ENCODE measurements at regions not wholly inside any gene's neighbourhood (a gene's known extent, or its start where the extent isn't known, plus 50 kb on each side); places are given as distances from the start of the nearest gene placed in this dataset.

GRCh38 chr3:111352585-111352984, 189.4 kb upstream of the CD96 start:
- DNase-seq (ENCODE audit: low read depth) = no peak

GRCh38 chr3:111359261-111360030, 182.6 kb upstream of the CD96 start:
- DNase-seq (ENCODE audit: low read depth) = no peak

GRCh38 chr3:111362381-111363009, 179.5 kb upstream of the CD96 start:
- no peak for DNase-seq (ENCODE audit: low read depth)

GRCh38 chr3:111366515-111366914, 175.5 kb upstream of the CD96 start:
- no peak for DNase-seq (ENCODE audit: low read depth)

GRCh38 chr3:111368056-111368455, 173.9 kb upstream of the CD96 start:
- no peak for DNase-seq (ENCODE audit: low read depth)

- DNase-seq (ENCODE audit: low read depth) = no peak
Observed at GRCh38 chr3:111369958-111370357, 172.0 kb upstream of the CD96 start.

- DNase-seq (ENCODE audit: low read depth) = no peak
Observed at GRCh38 chr3:111373239-111373638, 168.8 kb upstream of the CD96 start.

GRCh38 chr3:111373861-111374260, 168.1 kb upstream of the CD96 start:
- DNase-seq (ENCODE audit: low read depth) = no peak

- DNase-seq (ENCODE audit: low read depth) = no peak
Observed at GRCh38 chr3:111385971-111386495, 156.0 kb upstream of the CD96 start.

GRCh38 chr3:111392894-111393398, 149.1 kb upstream of the CD96 start:
- DNase-seq (ENCODE audit: low read depth) = peak; percentile 9

- no peak for DNase-seq (ENCODE audit: low read depth)
Observed at GRCh38 chr3:111412656-111413055, 129.3 kb upstream of the CD96 start.

GRCh38 chr3:111414531-111414930, 127.5 kb upstream of the CD96 start:
- DNase-seq (ENCODE audit: low read depth) = no peak

GRCh38 chr3:111415018-111415417, 127.0 kb upstream of the CD96 start:
- DNase-seq (ENCODE audit: low read depth) = no peak

- DNase-seq (ENCODE audit: low read depth) = no peak
Observed at GRCh38 chr3:111418391-111418790, 123.6 kb upstream of the CD96 start.

- DNase-seq (ENCODE audit: low read depth) = no peak
Observed at GRCh38 chr3:111428301-111428700, 113.7 kb upstream of the CD96 start.

- no peak for DNase-seq (ENCODE audit: low read depth)
Observed at GRCh38 chr3:111434941-111435622, 106.9 kb upstream of the CD96 start.

- no peak for DNase-seq (ENCODE audit: low read depth)
Observed at GRCh38 chr3:111438283-111438682, 103.7 kb upstream of the CD96 start.

GRCh38 chr3:111454551-111454950, 87.4 kb upstream of the CD96 start:
- DNase-seq (ENCODE audit: low read depth) = no peak

- no peak for DNase-seq (ENCODE audit: low read depth)
Observed at GRCh38 chr3:111465081-111465670, 76.8 kb upstream of the CD96 start.

GRCh38 chr3:111470032-111470431, 72.0 kb upstream of the CD96 start:
- DNase-seq (ENCODE audit: low read depth) = no peak

- DNase-seq (ENCODE audit: low read depth) = no peak
Observed at GRCh38 chr3:111471831-111472230, 70.2 kb upstream of the CD96 start.

GRCh38 chr3:111472556-111472955, 69.4 kb upstream of the CD96 start:
- no peak for DNase-seq (ENCODE audit: low read depth)

Measured in activated gamma-delta T cell treated with anti-CD3 and anti-CD28 coated beads, Interleukin-2, amount 50 U/mL, for 16 hours (primary cell).